Mucosa of descending colon (tissue), 3 donors: ENCODE measurements at regions not wholly inside any gene's neighbourhood (a gene's known extent, or its start where the extent isn't known, plus 50 kb on each side); places are given as distances from the start of the nearest gene placed in this dataset.

ENCODE experiments used
- ATAC-seq: fragments of 200-7000 bp; cut with Tn5 transposase; one replicate; pipeline ENCODE4 v1.9.1; 2020; ENCODE audit warnings: mild to moderate bottlenecking, moderate library complexity
- DNase-seq, 3 donors: peaks; one replicate each; pipeline ENCODE4 v3.0.0-alpha.2; 2020
- H3K36me3 ChIP-seq: fragments of 200-600 bp; one replicate; pipeline ENCODE4 v1.8.0; 2021; ENCODE audit warnings: low read depth, mild to moderate bottlenecking
- H3K4me1 ChIP-seq: fragments of 200-600 bp; one replicate; pipeline ENCODE4 v1.8.0; 2021; ENCODE audit warnings: low read depth, mild to moderate bottlenecking
- H3K4me3 ChIP-seq: fragments of 200-600 bp; one replicate; pipeline ENCODE4 v1.8.0; 2021; ENCODE audit warnings: mild to moderate bottlenecking
- H3K9me3 ChIP-seq: fragments of 200-600 bp; one replicate; pipeline ENCODE4 v1.8.0; 2021; ENCODE audit warnings: mild to moderate bottlenecking
- CTCF ChIP-seq: fragments of 200-600 bp; IDR thresholded peaks from one replicate; pipeline ENCODE4 v1.8.0; 2022; ENCODE audit warnings: antibody characterized with exemption, mild to moderate bottlenecking
- intact Hi-C, 2 donors: fragments of 100-400 bp; cut with DNase I in 1 of 2; cut with micrococcal nuclease in 1 of 2; formaldehyde crosslinking; loops; one replicate each; pipeline versions ENCODE4 v1.11.0 to v1.11.1; 2022; cut with DNase I, micrococcal nuclease
- donor health status: DM: no; HTN: no; CAD: no; lungs with moderate emphysema.
- donor health status: DM: no; HTN: no; CAD: no.
- donor health status: DM: no; HTN: yes; CAD: no.

- Histone ChIP-seq H3K4me3 (no peak overlapping the region), H3K9me3 (no peaks in the 10 kb centered on the region), H3K36me3 (no peaks in the 10 kb centered on the region), H3K4me1 (no peaks in the 10 kb centered on the region)
- ATAC-seq, result no peak
- DNase-seq, result no peak
- no peak for TF ChIP-seq CTCF
- intact Hi-C loops, result no loop called here
Observed at GRCh38 chr5:84693256-84693655, 308.6 kb upstream of the EDIL3 start.

GRCh38 chr5:84688566-84688965 lies 303.9 kb upstream of the EDIL3 start:
- H3K36me3 ChIP-seq, result no peaks in the 10 kb centered on the region
- TF ChIP-seq CTCF, result no peak
- no peak for ATAC-seq
- H3K4me3 ChIP-seq, result no peak overlapping the region
- H3K4me1 ChIP-seq, result no peaks in the 10 kb centered on the region
- intact Hi-C loops, result no loop called here
- no peaks in the 10 kb centered on the region for H3K9me3 ChIP-seq
- DNase-seq, result no peak

- ATAC-seq, result no peak
- Histone ChIP-seq H3K4me3 (no peak overlapping the region), H3K9me3 (no peaks in the 10 kb centered on the region), H3K36me3 (no peaks in the 10 kb centered on the region), H3K4me1 (no peaks in the 10 kb centered on the region)
- no peak for DNase-seq
- intact Hi-C loops, result no loop called here
- no peak for TF ChIP-seq CTCF
Observed at GRCh38 chr5:84685121-84685894, 300.6 kb upstream of the EDIL3 start.

- no peaks in the 10 kb centered on the region for H3K36me3 ChIP-seq
- no peak for TF ChIP-seq CTCF
- H3K4me3 ChIP-seq, result no peak overlapping the region
- ATAC-seq, result no peak
- intact Hi-C loops, result no loop called here
- H3K4me1 ChIP-seq, result no peaks in the 10 kb centered on the region
- H3K9me3 ChIP-seq, result no peaks in the 10 kb centered on the region
- DNase-seq, result no peak
Observed at GRCh38 chr5:84683594-84683993, 298.9 kb upstream of the EDIL3 start.

- H3K4me1 ChIP-seq, result no peaks in the 10 kb centered on the region
- no peak for ATAC-seq
- intact Hi-C loops, result no loop called here
- H3K4me3 ChIP-seq, result no peak overlapping the region
- H3K9me3 ChIP-seq, result no peaks in the 10 kb centered on the region
- no peak for TF ChIP-seq CTCF
- H3K36me3 ChIP-seq, result no peaks in the 10 kb centered on the region
- DNase-seq, result no peak
Observed at GRCh38 chr5:84682531-84682930, 297.9 kb upstream of the EDIL3 start.

GRCh38 chr5:84680908-84681307 lies 296.2 kb upstream of the EDIL3 start:
- no peaks in the 10 kb centered on the region for H3K4me1 ChIP-seq
- no peak for DNase-seq
- no peak overlapping the region for H3K4me3 ChIP-seq
- no peak for TF ChIP-seq CTCF
- H3K9me3 ChIP-seq, result no peaks in the 10 kb centered on the region
- no peak for ATAC-seq
- intact Hi-C loops, result no loop called here
- no peaks in the 10 kb centered on the region for H3K36me3 ChIP-seq
